SIG-M5 treated with dmso at 0.1 percent for 504 hours (cell line): ENCODE measurements at regions not wholly inside any gene's neighbourhood (a gene's known extent, or its start where the extent isn't known, plus 50 kb on each side); places are given as distances from the start of the nearest gene placed in this dataset.
"Not testable (repeated sequence)": the region's sequence is repeated elsewhere in the genome, so short reads cannot be mapped to it uniquely, and the experiment has no call there.

Experiments
- DNase-seq: peaks from one replicate; lab custom pipeline; 2025; ENCODE audit not compliant: unreplicated experiment; lab: John Stamatoyannopoulos, UW

GRCh38 chr3:103134023-103134724, 699.4 kb downstream of the ZPLD1 start:
- DNase-seq = no peak

- no peak for DNase-seq
Measured at GRCh38 chr3:103136621-103137020, 701.8 kb downstream of the ZPLD1 start.

- DNase-seq = no peak
Measured at GRCh38 chr3:103137830-103138229, 703.0 kb downstream of the ZPLD1 start.

GRCh38 chr3:103158183-103158582, 723.4 kb downstream of the ZPLD1 start:
- DNase-seq = no peak

- DNase-seq = no peak
Measured at GRCh38 chr3:103166890-103167289, 732.1 kb downstream of the ZPLD1 start.

- DNase-seq = no peak
Measured at GRCh38 chr3:103167850-103168249, 733.0 kb downstream of the ZPLD1 start.

- DNase-seq = no peak
Measured at GRCh38 chr3:103169289-103169688, 734.5 kb downstream of the ZPLD1 start.

GRCh38 chr3:103170651-103171050, 735.8 kb downstream of the ZPLD1 start:
- DNase-seq = no peak

GRCh38 chr3:103173940-103174339, 739.1 kb downstream of the ZPLD1 start:
- no peak for DNase-seq

- no peak for DNase-seq
Measured at GRCh38 chr3:103181160-103181559, 746.3 kb downstream of the ZPLD1 start.

- DNase-seq = no peak
Measured at GRCh38 chr3:103184772-103185171, 750.0 kb downstream of the ZPLD1 start.

- no peak for DNase-seq
Measured at GRCh38 chr3:103189941-103190340, 755.1 kb downstream of the ZPLD1 start.

GRCh38 chr3:103195216-103195615, 760.4 kb downstream of the ZPLD1 start:
- no peak for DNase-seq

- no peak for DNase-seq
Measured at GRCh38 chr3:103203441-103203840, 768.6 kb downstream of the ZPLD1 start.

GRCh38 chr3:103210583-103210982, 775.8 kb downstream of the ZPLD1 start:
- DNase-seq = no peak

GRCh38 chr3:103218146-103218545, 783.3 kb downstream of the ZPLD1 start:
- peak; percentile 67 for DNase-seq

- peak; percentile 17 for DNase-seq
Measured at GRCh38 chr3:103218793-103219192, 784.0 kb downstream of the ZPLD1 start.

GRCh38 chr3:103227651-103228050, 792.8 kb downstream of the ZPLD1 start:
- no peak for DNase-seq

- no peak for DNase-seq
Measured at GRCh38 chr3:103247459-103247858, 812.6 kb downstream of the ZPLD1 start.

- not testable (repeated sequence) for DNase-seq
Measured at GRCh38 chr3:103254827-103255226, 820.0 kb downstream of the ZPLD1 start.

GRCh38 chr3:103269287-103269686, 834.5 kb downstream of the ZPLD1 start:
- DNase-seq = no peak

GRCh38 chr3:103271575-103271974, 836.8 kb downstream of the ZPLD1 start:
- no peak for DNase-seq

- peak; percentile 33 for DNase-seq
Measured at GRCh38 chr3:103295974-103296570, 861.3 kb downstream of the ZPLD1 start.
